GM19452 (cell line): ENCODE measurements at regions not wholly inside any gene's neighbourhood (a gene's known extent, or its start where the extent isn't known, plus 50 kb on each side); places are given as distances from the start of the nearest gene placed in this dataset.
"Not testable (repeated sequence)": the region's sequence is repeated elsewhere in the genome, so short reads cannot be mapped to it uniquely, and the experiment has no call there.

ENCODE experiments used
- ATAC-seq: cut with Tn5 transposase; IDR thresholded peaks from one replicate; pipeline ENCODE4 v1.9.1; 2021; ENCODE audit not compliant: unreplicated experiment

DNA sequence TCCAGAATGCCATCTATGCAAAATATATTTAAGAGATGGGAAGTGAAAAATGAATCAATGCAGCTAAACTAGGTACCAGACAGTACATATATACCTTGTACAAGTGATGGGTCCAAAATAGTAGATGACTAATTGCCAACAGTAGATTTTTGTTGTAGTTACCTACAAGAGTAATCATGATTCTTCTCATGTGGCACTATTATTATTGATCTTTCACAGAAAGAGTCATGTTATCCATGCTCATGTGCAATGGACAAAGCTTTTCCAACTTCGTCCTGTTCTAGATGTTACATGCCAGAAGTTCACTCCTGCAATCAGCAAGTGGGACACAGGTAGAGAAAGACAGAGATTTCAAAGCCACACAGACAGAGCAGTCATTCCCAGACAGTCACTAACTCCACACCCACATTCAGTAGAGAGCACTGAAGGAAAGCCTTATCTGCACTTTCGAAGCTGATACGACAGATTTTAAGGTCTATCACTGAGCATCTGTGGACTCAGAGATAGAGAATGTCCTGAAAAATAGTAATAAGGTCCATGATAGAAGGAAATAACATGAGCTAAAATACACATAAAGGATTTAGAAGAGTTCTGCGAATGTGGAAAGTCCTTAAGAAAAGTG lies 101.6 kb upstream of the ITPRID2 start:
- no peak for ATAC-seq

DNA sequence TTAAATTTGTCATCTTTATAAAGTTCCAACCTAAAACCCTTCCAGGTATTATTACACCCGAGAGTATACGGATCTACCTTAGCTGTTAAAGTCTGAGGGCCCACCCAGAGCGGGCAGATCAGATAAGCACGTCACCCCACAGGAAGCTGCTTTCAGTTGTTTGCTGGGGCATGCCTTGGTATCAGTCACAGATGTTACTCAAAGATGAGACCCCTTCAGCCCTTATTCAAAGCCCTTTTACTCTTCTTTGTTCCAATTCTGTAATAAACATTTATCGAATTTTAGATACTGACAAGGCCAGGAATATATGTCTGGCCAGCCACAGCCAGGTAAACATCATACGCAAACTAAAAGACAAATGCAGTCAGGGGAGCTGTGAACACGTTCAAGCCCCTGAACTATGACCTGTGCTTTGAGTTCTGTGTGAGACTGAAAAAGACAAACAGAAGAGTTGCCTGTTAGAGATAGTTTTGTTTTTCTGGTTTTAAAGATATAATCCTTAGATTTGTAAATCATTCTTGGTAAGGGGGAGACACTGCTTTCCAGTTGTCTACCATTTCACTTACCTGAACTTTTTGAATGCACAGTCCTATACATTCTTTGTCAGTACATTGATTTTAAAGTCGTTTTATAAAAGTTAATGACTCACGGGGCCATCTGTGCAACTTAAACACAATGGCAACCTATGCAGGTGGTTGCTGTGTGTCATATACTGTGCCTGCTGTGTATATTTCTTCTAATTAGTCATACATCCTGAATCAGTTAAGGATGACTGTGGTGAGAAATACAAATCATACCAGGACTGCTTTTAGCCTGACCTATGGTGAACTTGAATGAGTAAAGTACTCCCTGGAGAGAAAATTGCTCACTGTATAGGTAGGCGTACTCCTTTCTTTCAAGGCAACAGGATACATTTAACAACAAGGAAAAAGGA lies 100.5 kb upstream of the ITPRID2 start:
- peak; percentile 98 for ATAC-seq

DNA sequence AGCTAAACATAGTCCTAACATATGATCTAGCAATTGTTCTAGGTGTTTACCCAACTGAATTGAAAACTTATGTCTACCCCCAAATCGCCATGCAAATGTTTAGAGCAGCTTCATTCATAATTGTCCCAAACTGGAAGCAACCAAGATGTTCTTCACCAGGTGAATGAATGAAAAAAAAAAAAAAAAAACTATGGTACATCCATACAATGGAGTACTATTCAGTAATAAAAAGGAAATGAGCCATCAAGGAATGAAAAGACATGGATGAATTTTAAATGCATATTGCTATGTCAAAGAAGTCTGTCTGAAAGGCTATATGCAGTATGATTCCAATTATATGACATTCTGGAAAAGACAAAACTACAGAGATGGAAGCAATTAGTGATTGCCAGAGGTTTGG lies 98.6 kb upstream of the ITPRID2 start:
- no peak for ATAC-seq

DNA sequence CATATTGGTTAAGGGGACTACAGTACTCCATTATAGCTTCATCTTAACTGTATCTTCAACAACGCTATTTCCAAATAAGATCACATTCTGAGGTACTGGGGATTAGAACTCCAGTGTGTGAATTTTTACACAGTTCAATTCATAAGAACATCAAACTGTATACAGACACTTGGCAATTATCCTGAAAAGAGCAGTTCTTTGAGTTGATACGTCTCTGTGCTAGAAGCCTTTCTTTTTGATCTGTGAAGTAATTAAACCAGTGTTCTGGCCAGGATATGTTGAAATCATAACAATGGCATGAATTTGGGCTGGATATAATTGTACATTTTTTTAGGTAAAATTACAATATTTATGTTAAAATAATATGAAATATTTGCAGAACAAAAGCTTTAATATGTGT lies 93.5 kb upstream of the ITPRID2 start:
- ATAC-seq: no peak

DNA sequence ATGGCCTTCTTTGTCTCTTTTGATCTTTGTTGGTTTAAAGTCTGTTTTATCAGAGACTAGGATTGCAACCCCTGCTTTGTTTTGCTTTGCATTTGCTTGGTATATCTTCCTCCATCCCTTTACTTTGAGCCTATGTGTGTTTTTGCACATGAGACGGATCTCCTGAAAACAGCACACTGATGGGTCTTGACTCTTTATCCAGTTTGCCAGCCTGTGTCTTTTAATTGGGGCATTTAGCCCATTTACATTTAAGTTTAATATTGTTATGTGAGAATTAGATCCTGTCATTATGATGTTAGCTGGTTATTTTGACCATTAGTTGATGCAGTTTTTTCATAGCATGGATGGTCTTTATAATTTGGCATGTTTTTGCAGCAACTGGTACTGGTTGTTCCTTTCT lies 89.2 kb upstream of the ITPRID2 start:
- not testable (repeated sequence) for ATAC-seq

DNA sequence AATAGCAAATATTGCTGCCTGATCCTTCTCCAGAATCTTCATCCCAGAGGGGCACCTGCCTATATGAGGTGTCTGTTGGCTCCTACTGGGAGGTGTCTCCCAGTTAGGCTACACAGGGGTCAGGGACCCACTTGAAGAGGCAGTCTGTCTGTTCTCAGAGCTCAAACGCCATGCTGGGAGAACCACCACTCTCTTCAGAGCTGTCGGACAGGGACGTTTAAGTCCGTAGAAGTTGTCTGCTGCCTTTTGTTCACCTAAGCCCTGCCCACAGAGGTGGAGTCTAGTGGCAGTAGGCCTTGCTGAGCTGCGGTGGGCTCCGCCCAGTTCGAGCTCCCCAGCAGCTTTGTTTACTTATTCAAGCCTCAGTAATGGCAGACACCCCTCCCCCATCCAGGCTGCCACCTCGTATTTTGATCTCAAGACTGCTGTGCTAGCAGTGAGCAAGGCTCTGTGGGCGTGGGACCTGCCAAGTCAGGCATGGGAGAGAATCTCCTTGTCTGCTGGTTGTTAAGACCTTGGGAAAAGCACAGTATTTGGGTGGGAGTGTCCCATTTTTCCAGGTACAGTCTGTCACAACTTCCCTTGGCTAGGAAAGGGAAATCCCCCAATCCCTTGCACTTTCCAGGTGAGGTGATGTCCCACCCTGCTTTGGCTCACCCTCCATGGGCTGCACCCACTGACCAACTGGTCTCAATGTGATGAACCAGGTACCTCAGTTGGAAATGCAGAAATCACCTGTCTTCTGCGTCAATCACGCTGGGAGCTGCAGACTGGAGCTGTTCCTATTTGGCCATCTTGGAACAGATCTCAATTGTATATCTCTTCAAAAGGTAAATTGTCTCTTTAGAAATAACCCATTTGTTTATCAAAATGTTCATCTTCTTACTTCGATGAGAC lies 87.4 kb upstream of the ITPRID2 start:
- ATAC-seq: not testable (repeated sequence)

DNA sequence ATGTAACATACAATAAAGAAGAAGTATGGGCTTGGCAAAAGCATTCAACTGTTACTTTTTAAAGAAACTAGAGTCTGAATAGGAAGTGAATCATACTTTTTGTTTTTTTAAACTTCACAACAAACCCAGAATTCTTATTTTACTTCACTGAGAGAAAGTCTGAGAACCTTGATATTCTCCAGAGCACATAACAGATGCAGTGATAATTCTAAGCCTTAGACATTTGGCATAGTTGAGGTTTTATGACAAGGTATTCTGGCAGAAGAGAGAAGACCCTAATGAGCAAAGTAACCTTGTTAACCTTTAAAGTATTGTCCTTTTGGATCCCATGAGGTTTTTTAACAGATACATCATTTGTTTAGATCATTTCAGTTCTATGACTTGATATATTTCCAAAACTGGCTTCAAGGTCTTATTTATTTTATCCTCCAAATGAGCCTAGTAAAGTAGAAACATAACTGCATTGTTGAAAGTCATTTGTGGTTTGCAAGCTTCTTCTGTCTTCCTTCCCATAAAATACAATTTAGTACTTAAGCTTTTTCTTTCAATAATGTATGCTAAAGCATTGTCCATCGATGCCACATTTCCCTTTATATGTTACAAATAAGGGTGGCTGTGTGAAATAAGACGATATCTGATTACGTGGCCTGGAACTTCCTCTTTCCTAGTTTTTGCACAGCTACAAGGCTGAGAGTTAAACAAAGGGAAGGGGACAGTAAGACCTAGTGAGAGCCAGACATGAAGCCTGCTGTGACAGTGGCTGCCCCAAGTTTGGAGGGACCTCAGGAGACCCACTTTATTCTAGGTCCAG lies 86.1 kb upstream of the ITPRID2 start:
- no peak for ATAC-seq

DNA sequence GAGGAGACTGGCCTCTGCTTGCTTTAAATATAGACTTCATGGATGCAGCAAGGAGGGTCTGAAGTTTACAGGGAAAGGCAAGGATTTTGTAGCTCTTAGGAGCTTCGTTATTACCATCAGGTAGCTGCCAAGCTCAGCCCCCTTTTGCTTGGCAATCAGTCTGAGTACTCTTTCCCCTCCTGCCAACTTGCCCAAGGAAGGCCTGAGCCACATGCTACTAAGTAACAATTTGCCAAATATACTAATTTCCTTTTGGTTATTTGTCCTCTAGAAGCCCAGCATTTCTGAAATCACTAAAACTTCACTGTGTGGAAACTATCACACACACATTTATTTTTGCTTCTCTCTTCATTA lies 85.5 kb upstream of the ITPRID2 start:
- ATAC-seq: no peak

DNA sequence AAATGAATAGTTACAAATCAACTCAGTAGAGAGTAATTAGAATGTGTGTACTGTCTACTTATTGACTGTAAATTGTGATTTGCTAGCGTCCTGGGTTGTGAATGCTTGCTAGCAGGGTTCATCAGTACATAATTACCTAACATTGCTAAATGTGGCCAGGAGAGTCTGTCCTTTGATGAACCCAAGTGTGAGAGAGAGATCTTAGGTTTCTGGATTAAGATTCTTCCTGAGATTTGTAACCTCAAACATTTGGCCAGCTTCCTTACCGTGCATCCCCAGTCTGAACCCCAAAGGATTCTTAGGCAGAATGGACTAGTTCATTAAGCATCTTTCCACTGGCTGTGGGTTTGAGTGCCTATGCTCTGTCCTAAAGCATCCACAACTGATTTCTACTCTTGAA lies 84.0 kb upstream of the ITPRID2 start:
- ATAC-seq: no peak

DNA sequence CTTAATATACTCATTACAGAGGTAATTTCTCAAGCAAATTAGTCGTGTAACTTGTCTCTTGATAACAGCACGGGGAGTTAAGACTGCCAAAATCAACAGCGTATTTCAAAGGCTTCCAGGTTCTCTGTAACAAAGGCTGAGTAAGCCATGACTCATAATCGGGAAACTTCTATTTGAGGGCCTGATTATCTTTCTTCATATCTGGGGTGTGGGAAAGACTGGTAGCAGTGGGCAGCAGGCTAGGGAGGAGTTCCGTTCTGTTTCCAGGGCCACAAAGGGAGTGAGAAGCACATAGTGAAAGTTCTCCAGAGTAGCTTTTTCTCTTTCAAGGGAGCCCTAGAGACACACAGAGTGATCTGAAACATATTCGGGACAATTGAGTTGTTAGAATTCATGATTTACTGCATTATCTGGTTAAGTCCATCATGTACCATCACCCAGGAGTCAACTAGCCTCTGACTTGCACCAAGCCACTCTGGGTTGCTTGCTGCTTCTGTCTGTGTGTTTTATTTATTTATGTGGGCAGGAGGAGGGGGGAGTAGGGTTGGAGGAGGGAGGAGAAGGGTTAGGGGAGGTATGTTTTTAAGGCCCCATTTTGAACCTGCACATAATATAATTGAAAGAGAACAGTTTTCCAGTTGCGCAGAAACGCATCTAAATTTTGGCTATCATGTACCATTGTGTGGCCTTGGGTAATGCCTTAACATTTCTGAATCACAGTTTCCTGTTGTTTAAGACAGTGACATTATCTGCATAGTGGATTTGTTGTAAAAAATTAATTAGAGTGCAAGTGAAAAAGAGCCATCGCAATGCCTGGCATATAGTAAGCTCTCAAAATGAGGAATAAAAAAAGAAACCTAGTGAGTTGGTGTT lies 80.5 kb upstream of the ITPRID2 start:
- no peak for ATAC-seq

DNA sequence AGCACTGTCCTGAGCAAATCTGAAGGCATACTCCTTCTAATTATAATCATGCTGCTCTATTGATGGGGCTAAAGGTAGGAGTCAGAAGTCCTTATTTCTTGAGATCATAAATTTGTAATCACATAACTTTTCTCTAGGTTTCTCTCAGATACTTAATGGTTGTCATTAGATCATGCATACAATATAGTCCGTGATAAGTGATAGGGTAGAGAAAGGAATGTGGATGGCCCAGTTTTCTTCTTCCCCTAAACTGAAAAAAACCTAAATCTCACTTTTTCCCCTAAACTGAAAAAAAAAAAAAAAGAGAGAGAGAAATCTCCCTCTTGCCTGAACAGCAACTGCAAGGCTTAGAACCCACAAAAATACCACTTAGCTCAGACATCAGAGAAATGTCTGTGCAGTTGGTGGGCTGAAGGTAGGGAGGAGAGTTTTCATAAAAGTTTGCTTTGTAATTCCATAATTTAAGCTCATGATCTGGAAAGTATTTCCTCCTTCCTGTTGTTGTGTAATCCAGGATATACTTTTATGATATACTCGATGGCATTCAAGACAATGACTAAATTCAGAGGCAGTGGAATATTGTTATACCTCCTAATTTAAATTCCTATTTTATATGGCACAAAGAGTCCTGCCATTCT lies 79.3 kb upstream of the ITPRID2 start:
- no peak for ATAC-seq

DNA sequence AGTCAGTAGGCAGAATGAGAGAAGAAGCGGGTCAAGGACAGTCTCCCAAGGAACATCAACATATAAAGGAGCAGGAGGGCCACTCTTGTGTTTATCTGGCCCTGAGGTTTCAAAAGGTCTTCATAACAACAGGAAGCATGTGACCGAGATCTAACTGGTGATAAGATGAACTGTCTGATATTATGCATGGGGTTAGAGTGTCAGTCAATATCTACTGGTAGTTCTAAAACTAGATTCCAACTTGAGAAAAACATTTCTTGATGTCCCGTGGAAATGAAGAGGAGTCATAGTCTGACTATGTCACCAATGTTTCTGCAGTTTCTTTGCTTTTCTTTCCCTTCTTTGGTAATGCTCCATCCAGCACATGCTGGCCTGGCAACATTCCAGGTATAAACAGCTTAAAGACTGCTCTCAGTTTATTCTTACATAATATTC lies 77.5 kb upstream of the ITPRID2 start:
- no peak for ATAC-seq

DNA sequence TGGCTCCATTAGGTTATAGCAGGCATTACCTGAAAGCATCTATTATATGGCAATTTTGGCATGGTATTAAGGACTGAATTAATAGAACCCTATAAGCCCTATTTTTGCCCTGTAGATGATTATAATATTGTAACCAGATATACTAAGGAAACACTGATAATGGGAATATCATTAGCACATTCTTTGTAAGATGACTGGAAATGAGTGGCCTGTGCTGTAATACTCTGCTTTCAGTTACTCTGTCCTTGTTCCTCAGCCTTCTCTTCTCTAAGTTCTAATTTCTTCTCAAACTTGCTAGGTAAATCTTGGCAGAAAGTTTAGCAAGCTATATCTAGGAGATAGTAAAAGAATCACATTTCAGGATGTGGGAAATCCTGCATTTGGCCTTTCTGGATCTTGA lies 74.0 kb upstream of the ITPRID2 start:
- no peak for ATAC-seq

DNA sequence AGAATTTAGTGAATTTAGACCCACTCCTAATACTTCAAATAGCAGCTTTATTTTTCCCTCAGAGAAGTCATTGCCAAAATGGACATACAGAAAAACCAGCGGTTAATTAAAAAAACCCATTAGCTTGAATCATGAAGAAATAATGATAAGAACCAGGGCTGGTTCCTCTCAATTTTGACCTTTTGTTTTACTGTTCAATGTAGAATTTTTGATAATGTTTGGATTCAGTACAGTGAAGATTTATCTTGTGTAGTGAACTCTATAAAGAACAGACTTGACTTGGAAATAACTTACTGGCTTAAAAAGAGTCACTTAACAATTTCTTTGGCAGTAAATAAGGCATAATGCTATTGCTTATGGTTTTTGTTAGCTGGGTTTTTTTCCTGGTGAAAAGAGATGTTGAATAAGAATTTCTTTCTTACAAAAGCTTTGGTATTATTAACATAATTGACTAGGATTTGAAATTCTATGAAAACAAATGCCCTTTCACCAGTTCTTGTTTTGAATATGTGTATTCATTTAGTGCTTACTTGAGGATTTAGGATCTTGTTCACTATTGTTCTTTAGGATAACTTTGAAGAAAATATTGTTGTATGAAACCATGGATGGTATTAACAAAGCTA lies 73.4 kb upstream of the ITPRID2 start:
- ATAC-seq: no peak

DNA sequence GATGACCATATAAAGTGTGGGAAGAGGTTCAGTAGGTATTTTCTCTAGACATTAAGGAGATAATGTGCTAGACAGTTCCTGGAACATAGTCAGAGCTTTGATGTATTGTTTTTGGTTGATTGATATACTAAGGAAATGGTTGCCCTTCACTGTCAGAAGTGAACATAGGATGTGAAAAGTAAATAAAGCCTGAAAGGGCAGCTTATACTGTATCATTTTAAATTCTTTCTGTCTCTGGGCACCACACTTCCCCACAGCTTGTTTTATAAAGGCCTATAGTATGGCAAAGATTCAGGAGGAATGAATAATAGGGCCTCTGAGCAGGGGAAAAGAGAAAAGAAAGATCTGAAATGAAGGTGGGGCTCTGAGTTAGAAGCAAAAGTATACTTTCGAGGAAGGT lies 72.7 kb upstream of the ITPRID2 start:
- ATAC-seq: no peak

DNA sequence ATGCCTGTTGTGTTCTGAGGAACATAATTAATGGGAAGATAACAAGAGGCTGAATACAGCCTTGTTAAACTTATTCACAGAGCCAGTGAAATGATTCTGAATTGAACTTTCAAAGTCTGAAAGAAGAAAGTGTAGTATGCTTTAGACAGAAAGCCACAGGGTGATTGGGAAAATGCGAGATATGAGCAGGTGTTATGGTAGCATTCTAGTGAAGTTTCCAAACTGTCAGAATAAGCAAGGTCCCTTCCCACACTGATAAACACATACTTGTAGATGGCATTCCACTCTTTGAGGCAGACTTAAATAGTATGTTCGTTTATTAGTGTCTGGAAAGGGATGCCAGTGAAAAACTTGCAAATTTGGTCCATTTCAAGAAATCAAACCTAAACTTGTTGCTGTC lies 70.5 kb upstream of the ITPRID2 start:
- no peak for ATAC-seq

DNA sequence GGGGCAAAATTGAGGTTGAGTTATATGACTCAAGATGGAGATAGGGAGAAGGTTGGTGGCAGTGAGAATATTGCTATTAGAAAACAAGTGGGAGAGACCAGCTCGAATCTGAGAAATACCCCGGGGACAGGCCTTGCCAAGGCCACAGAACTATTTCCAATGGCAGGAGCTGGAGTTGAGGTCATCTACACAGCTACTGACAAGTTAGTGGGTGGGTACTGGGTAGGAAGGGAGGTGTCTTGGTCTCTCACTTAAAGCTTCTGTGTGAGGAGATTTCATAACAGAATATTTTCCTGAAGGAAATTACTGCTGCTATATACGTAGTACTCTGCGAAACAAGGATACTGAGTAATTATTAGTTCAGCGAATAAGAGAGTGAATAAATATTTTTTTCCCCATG lies 69.4 kb upstream of the ITPRID2 start:
- ATAC-seq: no peak

DNA sequence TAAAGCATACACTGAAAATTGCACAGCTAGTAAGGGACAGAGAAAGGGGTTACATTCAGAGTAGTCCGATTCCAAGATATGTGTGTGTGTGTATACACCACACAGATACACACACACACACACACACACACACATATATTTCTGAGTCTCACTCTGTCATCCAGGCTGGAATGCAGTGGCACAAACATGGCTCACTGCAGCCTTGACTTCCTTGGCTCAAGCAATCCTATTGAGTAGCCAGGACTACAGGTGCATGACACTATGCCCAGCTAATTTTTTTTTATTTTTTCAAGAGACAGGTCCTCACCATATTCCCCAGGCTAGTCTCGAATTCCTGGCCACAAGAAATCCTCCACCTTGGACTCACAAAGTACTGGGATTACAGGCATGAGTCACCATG lies 68.1 kb upstream of the ITPRID2 start:
- no peak for ATAC-seq
